AG04450 (cell line): ENCODE measurements at regions not wholly inside any gene's neighbourhood (a gene's known extent, or its start where the extent isn't known, plus 50 kb on each side); places are given as distances from the start of the nearest gene placed in this dataset.

ENCODE experiments used
- CTCF ChIA-PET: fragments of 300-600, 350-600 bp; formaldehyde crosslinking; extraction: SDS; loops from one replicate; lab custom pipeline; 2022; ENCODE audit warnings: antibody characterized with exemption, inconsistent platforms; lab: Charles Lee
- POLR2A ChIA-PET: fragments of 350-600 bp; formaldehyde crosslinking; extraction: SDS; loops from one replicate; lab custom pipeline; 2021; ENCODE audit warnings: antibody characterized with exemption, inconsistent platforms; lab: Yijun Ruan, JAX
- DNase-seq: peaks from one replicate; pipeline ENCODE4 v3.0.0-alpha.2; 2011; ENCODE audit warnings: low read depth, low spot score
- H3K27ac ChIP-seq: one replicate; pipeline ENCODE4 v1.5.1; 2012; ENCODE audit warnings: low read depth, low read length, control low read depth
- H3K27me3 ChIP-seq: one replicate; pipeline ENCODE4 v1.6.0; 2012; ENCODE audit warnings: low read length; ENCODE audit not compliant: control insufficient read depth, insufficient read depth
- H3K4me3 ChIP-seq: 2 replicates; pipeline ENCODE4 v1.5.1; 2011; ENCODE audit warnings: mild to moderate bottlenecking, low read depth, low read length, control low read depth
- H3K9me3 ChIP-seq: 2 replicates; pipeline ENCODE4 v1.5.1; 2012; ENCODE audit warnings: low read length; ENCODE audit not compliant: control insufficient read depth, insufficient read depth
- CTCF ChIP-seq: IDR thresholded peaks from 2 replicates; pipeline ENCODE4 v1.5.1; 2011; ENCODE audit warnings: low read depth, low read length, control low read depth, inconsistent platforms

- POLR2A ChIA-PET: no interaction called here
- peaks cover 91% of the 10 kb centered on the region for H3K9me3 ChIP-seq
- H3K27me3 ChIP-seq: no peaks in the 10 kb centered on the region
- H3K4me3 ChIP-seq: no peak overlapping the region
- no peak overlapping the region for H3K27ac ChIP-seq
- DNase-seq: no peak
- CTCF ChIA-PET: no interaction called here
- TF ChIP-seq CTCF: no peak
Observed at GRCh38 chr22:48241658-48242057, 1479.2 kb downstream of the TBC1D22A start.

GRCh38 chr22:48240935-48241230 is 1478.4 kb downstream of the TBC1D22A start:
- no peak for DNase-seq
- no peak for TF ChIP-seq CTCF
- H3K9me3 ChIP-seq: peaks cover 84% of the 10 kb centered on the region
- H3K27ac ChIP-seq: no peak overlapping the region
- ChIA-PET POLR2A (no interaction called here), CTCF (no interaction called here)
- no peaks in the 10 kb centered on the region for H3K27me3 ChIP-seq
- H3K4me3 ChIP-seq: no peak overlapping the region

- no peak overlapping the region for H3K27ac ChIP-seq
- no peak for TF ChIP-seq CTCF
- ChIA-PET POLR2A (no interaction called here), CTCF (no interaction called here)
- H3K27me3 ChIP-seq: no peaks in the 10 kb centered on the region
- DNase-seq: no peak
- peaks cover 82% of the 10 kb centered on the region for H3K9me3 ChIP-seq
- no peak overlapping the region for H3K4me3 ChIP-seq
Observed at GRCh38 chr22:48240148-48240934, 1477.9 kb downstream of the TBC1D22A start.

- ChIA-PET CTCF (no interaction called here), POLR2A (no interaction called here)
- Histone ChIP-seq H3K4me3 (no peak overlapping the region), H3K27me3 (no peaks in the 10 kb centered on the region), H3K27ac (no peak overlapping the region), H3K9me3 (peaks cover 77% of the 10 kb centered on the region)
- no peak for DNase-seq
- no peak for TF ChIP-seq CTCF
Observed at GRCh38 chr22:48239461-48240147, 1477.2 kb downstream of the TBC1D22A start.

DNA sequence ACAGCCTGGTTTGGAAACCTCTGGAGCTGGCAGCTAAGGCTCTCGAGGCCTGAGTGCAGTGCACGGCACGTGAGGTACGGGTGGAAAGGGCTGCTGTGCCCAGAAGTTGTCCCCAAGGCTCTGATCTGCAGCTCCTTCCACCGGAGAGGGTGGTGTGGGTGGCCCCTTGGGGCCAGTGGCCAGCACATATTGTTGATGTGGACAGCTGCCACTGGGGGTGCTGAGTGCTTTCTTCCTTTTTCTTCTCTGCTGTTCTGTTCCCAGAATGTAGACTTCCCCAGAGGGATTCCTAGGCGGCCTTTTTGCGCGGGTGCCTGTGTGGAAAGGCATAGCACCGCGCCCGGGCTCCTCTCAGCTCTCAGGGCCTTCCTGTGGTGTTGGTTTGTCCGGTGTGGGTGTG is 1476.5 kb downstream of the TBC1D22A start:
- ChIA-PET CTCF (no interaction called here), POLR2A (no interaction called here)
- no peak overlapping the region for H3K27ac ChIP-seq
- H3K27me3 ChIP-seq: no peaks in the 10 kb centered on the region
- no peak overlapping the region for H3K4me3 ChIP-seq
- peaks cover 74% of the 10 kb centered on the region for H3K9me3 ChIP-seq
- TF ChIP-seq CTCF: no peak
- no peak for DNase-seq
